ENCODE measurements at regions not wholly inside any gene's neighbourhood (a gene's known extent, or its start where the extent isn't known, plus 50 kb on each side); places are given as distances from the start of the nearest gene placed in this dataset.

GRCh38 chr7:27364344-27364758 lies 121.7 kb downstream of the EVX1 start:
- no peak for DNase-seq

GRCh38 chr7:27367179-27367932 lies 124.8 kb downstream of the EVX1 start:
- DNase-seq: no peak

- no peak for DNase-seq
Measured at GRCh38 chr7:27367933-27368549, 125.4 kb downstream of the EVX1 start.

GRCh38 chr7:27374958-27375841 lies 132.6 kb downstream of the EVX1 start:
- no peak for DNase-seq

- no peak for DNase-seq
Measured at GRCh38 chr7:27375958-27376357, 133.4 kb downstream of the EVX1 start.

GRCh38 chr7:27377988-27378387 lies 135.4 kb downstream of the EVX1 start:
- no peak for DNase-seq

GRCh38 chr7:27382307-27382706 lies 139.7 kb downstream of the EVX1 start:
- no peak for DNase-seq

GRCh38 chr7:27386581-27386980 lies 144.0 kb downstream of the EVX1 start:
- DNase-seq: no peak

- no peak for DNase-seq
Measured at GRCh38 chr7:27387864-27388263, 145.3 kb downstream of the EVX1 start.

- DNase-seq: no peak
Measured at GRCh38 chr7:27388561-27388960, 146.0 kb downstream of the EVX1 start.

- no peak for DNase-seq
Measured at GRCh38 chr7:27389496-27389895, 146.9 kb downstream of the EVX1 start.

- no peak for DNase-seq
Measured at GRCh38 chr7:27392477-27392876, 149.9 kb downstream of the EVX1 start.

GRCh38 chr7:27394871-27395270 lies 152.3 kb downstream of the EVX1 start:
- DNase-seq: no peak

- no peak for DNase-seq
Measured at GRCh38 chr7:27395626-27396025, 153.0 kb downstream of the EVX1 start.

- no peak for DNase-seq
Measured at GRCh38 chr7:27397503-27397902, 154.9 kb downstream of the EVX1 start.

- no peak for DNase-seq
Measured at GRCh38 chr7:27398851-27399250, 156.2 kb downstream of the EVX1 start.

- no peak for DNase-seq
Measured at GRCh38 chr7:27399791-27400567, 157.4 kb downstream of the EVX1 start.

GRCh38 chr7:27405780-27406179 lies 163.2 kb downstream of the EVX1 start:
- no peak for DNase-seq

GRCh38 chr7:27409311-27409710 lies 166.7 kb downstream of the EVX1 start:
- DNase-seq: no peak

GRCh38 chr7:27409776-27410175 lies 167.2 kb downstream of the EVX1 start:
- DNase-seq: no peak

- DNase-seq: no peak
Measured at GRCh38 chr7:27410812-27411544, 168.4 kb downstream of the EVX1 start.

- DNase-seq: no peak
Measured at GRCh38 chr7:27412164-27412563, 169.6 kb downstream of the EVX1 start.
